NCI-H2107 treated with DMSO at 0.1 percent for 48 hours (cell line): ENCODE measurements at regions not wholly inside any gene's neighbourhood (a gene's known extent, or its start where the extent isn't known, plus 50 kb on each side); places are given as distances from the start of the nearest gene placed in this dataset.
"Not testable (repeated sequence)": the region's sequence is repeated elsewhere in the genome, so short reads cannot be mapped to it uniquely, and the experiment has no call there.

Experiments
- DNase-seq: peaks from one replicate; lab custom pipeline; 2025; ENCODE audit not compliant: unreplicated experiment; lab: John Stamatoyannopoulos, UW

DNA sequence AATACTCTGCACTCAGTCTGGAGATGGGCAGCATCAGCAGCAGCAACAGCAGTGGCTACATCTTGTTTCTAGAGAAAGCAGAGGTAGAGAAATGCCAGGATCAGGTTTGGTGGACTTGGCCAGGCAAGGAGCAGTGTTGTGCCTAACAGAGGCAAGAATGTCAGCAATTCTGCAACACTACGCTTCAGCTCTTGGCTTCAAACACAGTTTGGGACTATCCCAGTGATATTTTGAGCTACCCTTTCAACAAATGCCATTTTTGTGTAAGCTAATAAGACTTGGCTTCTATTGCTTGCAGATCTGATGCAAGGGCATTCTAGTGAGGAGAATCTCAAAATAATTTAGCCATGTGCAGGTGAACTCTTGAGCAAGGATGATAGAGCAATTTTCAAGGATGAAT, 271.3 kb downstream of the PCDH20 start:
- DNase-seq = no peak

DNA sequence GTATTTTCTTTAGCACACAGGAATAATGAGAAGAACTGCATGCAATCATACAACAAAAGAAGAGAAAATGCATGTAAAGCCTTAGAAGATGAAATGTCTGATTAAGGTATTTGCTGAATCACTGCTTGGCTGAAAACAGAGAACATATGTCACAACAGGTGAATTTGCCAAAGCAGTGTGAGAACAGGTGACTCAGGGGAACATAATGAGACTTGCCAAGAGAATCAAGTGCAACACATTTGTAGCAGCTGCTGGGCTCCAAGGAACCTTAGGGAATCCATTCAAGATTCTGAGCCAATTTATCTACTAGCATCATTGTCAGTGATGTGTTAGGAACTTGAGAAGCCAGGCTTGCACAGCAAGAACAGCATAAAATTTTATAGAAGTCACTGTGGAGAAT, 273.1 kb downstream of the PCDH20 start:
- DNase-seq = no peak

DNA sequence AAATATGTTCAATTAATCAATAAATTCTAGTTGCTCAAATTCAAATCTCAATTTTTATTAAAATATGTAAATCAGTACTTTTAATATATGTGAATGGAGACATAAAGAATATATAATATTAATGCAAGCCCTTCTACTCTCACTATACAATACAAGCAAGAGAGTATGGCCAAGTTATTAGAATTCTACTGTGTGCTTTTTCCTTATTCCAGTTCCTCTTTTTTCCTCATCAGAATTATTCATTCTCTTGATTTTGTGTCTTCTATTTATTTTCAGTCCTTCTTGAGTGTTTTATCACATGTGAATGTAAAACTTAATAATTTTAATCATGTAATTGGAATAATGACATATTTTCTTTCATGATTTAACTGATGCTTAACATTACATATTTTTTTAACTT, 276.8 kb downstream of the PCDH20 start:
- no peak for DNase-seq

DNA sequence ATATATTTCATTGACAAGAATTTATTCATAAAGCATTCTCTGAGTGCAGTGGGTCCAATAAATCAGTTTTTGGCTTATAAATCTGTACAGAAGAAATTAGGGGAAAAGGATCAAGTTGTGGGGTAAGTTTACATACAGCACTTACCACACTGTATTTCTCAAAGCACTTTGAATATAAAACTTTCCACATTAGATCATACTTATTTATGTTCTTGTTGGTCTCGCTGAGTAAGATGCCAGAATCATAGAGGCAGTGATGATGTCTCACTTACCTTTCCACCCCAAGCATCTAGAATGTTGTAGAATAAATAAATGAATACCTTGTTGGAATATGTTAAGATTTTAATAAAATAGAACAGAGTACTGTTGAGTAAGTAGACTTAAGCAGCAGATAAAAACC, 279.1 kb downstream of the PCDH20 start:
- DNase-seq = no peak

GRCh38 chr13:61136093-61136492, 279.6 kb downstream of the PCDH20 start:
- no peak for DNase-seq

- no peak for DNase-seq
These were observed 280.1 kb downstream of the PCDH20 start for GRCh38 chr13:61135583-61135982.

GRCh38 chr13:61128850-61129645, 286.6 kb downstream of the PCDH20 start:
- no peak for DNase-seq

GRCh38 chr13:61123538-61124289, 291.9 kb downstream of the PCDH20 start:
- DNase-seq = no peak

- no peak for DNase-seq
These were observed 302.4 kb downstream of the PCDH20 start for GRCh38 chr13:61113140-61113658.

GRCh38 chr13:61111529-61111928, 304.1 kb downstream of the PCDH20 start:
- no peak for DNase-seq

GRCh38 chr13:61110732-61111131, 304.9 kb downstream of the PCDH20 start:
- DNase-seq = no peak

DNA sequence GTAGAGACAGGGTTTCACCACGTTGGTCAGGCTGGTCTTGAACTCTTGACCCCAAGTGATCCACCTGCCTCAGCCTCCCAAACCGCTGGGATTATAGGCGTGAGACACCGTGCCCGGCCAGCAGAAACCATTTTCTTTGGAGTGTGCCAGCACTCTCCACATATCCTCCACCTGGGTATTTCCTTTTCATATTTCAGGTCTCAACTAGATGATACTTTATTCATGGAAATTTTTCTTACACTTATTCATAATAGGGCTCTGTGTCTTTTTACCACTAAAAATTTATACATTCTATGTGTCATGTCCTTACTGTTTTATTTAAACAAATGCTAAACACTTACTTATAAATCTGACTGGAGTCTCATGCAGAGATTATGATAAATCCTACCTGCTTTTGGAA, 305.9 kb downstream of the PCDH20 start:
- DNase-seq = no peak

- no peak for DNase-seq
These were observed 307.7 kb downstream of the PCDH20 start for GRCh38 chr13:61107989-61108388.

DNA sequence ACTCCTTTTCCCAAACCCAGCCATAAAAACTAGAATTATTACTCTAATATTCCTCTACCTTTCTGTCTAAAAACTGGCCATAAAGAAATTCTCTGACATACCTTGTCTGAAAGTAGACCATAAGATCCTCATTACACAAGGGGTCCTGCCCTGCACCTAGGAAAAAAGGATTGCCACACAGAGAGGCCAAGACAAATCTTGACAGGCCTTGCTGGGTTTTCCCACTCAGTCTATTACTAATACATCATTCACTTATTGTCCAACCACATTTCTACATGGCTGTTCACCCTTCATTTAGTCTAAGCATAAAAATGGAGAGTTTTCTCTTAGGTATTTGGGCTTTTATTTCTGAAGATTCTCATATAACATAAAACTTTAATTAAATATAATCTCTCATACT, 319.8 kb downstream of the PCDH20 start:
- no peak for DNase-seq

GRCh38 chr13:61094865-61095264, 320.8 kb downstream of the PCDH20 start:
- DNase-seq = no peak

DNA sequence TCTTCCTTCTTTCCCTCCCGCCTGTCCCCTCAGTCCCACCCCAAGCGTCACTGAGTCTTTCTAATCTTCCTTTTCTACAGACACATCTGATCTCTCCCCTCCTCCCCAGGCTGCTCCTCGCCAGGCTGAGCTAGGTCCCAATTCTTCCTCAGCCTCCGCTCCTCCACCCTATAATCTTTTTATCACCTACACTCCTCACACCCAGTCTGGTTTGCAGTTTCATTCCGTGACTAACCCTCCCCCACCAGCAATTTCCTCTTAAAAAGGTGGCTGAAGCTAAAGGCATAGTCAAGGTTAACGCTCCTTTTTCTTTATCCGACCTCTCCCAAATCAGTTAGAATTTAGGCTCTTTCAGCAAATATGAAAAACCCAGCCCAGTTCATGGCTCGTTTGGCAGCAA, 325.8 kb downstream of the PCDH20 start:
- not testable (repeated sequence) for DNase-seq

DNA sequence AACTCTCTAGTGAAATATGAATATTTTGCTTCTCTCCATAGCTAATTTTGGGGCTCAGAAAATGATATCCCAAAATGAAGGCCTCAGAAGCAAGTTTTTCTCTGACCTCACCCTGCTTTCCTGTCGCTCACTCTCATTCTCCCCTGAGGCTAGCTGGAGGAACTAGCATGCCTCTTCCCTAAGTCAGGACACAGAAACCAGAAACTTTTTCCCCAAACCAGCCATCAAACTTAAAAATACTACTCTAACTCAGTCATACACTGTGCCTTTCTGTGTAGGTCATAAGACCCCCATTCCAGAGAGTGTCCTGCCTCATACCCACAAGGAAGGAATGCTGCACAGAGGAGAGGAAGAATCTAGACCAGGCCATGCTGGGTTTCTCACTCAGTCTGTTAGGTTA, 329.6 kb downstream of the PCDH20 start:
- no peak for DNase-seq

GRCh38 chr13:61084988-61085387, 330.7 kb downstream of the PCDH20 start:
- DNase-seq = no peak

DNA sequence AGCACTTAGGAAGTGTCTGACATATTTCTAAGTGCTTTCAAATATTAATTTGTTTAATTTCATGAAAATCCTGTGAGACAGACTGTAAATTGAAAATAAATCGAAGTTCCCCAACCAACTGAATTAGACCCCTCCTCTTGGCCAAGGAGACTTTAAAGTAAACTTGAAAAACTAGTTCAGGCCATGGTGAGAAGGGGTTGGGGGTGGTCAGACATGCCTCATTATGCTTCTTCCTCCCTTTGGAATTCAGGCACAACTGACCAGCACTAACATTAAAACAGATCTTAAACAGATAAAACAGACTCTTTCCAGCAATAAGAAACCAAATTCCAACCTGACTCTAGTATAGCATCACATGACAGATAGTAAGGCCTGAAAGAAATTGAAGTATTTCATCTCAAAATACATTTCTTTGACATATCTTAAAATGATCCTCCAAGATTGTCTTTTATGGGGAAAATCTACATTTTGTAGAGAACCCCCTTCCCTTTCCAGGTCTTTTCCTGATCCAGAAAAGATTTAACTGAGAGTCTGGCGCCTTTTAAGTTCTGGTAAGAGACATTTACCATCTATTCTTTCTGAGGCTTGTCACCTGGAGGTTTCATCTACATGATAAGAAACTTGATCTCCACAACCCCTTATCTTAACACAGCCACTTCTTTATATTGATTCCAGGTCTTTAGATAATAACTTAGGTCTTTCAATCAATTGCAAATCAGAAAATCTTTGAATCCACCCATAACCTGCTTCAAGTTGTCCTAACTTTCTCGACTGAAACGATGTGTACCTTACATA, 336.5 kb downstream of the PCDH20 start:
- no peak for DNase-seq

DNA sequence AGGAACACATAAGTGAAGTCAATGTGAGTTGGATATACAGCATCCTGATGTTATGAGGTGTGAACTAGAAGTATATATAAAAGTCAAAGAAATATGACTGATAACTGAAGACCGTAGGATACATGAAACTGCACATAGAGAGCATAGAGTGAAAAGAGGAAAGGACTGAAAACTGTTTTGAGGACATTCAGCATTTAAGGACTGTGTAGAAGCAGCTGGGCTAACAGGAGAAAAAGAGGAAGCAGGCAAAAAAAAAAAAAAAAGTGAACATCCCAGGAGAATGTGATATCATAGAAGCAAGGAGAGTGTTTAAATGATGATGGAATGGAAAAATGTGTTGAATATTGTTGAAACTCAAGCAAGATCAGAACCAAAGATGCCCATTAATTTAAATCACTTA, 363.5 kb downstream of the PCDH20 start:
- DNase-seq = no peak

DNA sequence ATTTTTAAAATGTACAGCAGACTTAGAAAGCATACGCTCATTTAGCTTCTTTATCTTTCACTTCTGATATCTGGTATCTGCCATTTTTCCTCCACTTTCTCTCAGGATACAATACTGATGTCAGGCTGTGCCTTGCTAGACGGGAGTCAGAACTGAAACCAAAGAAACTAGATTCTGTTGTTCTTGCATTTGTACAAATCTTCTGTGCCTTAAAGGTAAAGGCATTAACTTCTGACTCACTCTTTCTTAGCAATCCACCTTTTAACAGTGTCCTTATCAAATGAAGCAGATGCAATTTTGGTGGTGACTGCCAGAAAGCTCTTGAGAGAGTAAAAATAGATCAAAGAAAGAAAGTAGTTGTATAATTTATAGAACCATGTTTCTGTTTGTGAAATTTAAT, 370.4 kb downstream of the PCDH20 start:
- DNase-seq = no peak
